GM23338 (cell line): ENCODE measurements at regions not wholly inside any gene's neighbourhood (a gene's known extent, or its start where the extent isn't known, plus 50 kb on each side); places are given as distances from the start of the nearest gene placed in this dataset.

ENCODE experiments used
- ATAC-seq: fragments of 200-7000 bp; cut with Tn5 transposase; 3 replicates; pipeline ENCODE4 v1.9.1; 2020
- DNase-seq: peaks from one replicate; pipeline ENCODE4 v3.0.0-alpha.2; 2015; ENCODE audit warnings: low spot score
- H2AFZ ChIP-seq: fragments of 200-600 bp; sonication (generic); 2 replicates; pipeline ENCODE4 v1.8.0; 2016; ENCODE audit warnings: antibody characterized with exemption, mild to moderate bottlenecking, moderate library complexity
- H3F3A ChIP-seq: fragments of 200-600 bp; sonication (generic); replicated peaks from 2 replicates; pipeline ENCODE4 v1.8.0; 2017; ENCODE audit warnings: antibody characterized with exemption, mixed run types, low read depth
- H3K27ac ChIP-seq: fragments of 200-600 bp; sonication (generic); 2 replicates; pipeline ENCODE4 v1.6.1; 2016; ENCODE audit warnings: low read depth
- H3K27me3 ChIP-seq: fragments of 200-600 bp; sonication (generic); 2 replicates; pipeline ENCODE4 v1.8.0; 2016; ENCODE audit warnings: mild to moderate bottlenecking, mixed run types, moderate library complexity; ENCODE audit not compliant: insufficient read depth
- H3K36me3 ChIP-seq: fragments of 200-600 bp; sonication (generic); 2 replicates; pipeline ENCODE4 v1.8.0; 2016; ENCODE audit warnings: mild to moderate bottlenecking; ENCODE audit not compliant: insufficient read depth
- H3K4me1 ChIP-seq: fragments of 200-600 bp; sonication (generic); 2 replicates; pipeline ENCODE4 v1.8.0; 2016; ENCODE audit warnings: mild to moderate bottlenecking, moderate library complexity; ENCODE audit not compliant: insufficient read depth
- H3K4me2 ChIP-seq: fragments of 200-600 bp; sonication (generic); 2 replicates; pipeline ENCODE4 v1.7.1; 2017; ENCODE audit warnings: mixed run types
- H3K4me3 ChIP-seq: fragments of 200-600 bp; sonication (generic); 2 replicates; pipeline ENCODE4 v1.6.1; 2016; ENCODE audit warnings: mixed run types
- H3K79me2 ChIP-seq: fragments of 200-600 bp; sonication (generic); replicated peaks from 2 replicates; pipeline ENCODE4 v1.8.0; 2017; ENCODE audit warnings: mild to moderate bottlenecking; ENCODE audit not compliant: insufficient read depth
- H3K9me2 ChIP-seq: fragments of 200-600 bp; sonication (generic); 2 replicates; pipeline ENCODE4 v1.8.0; 2017; ENCODE audit not compliant: insufficient read depth
- H4K20me1 ChIP-seq: fragments of 200-600 bp; sonication (generic); replicated peaks from 2 replicates; pipeline ENCODE4 v1.8.0; 2017; ENCODE audit warnings: mild to moderate bottlenecking; ENCODE audit not compliant: insufficient read depth
- H3K27ac Mint-ChIP-seq: 2 replicates; pipeline ENCODE4 v1.8.0; 2020; ENCODE audit warnings: inconsistent platforms, mild to moderate bottlenecking, moderate library complexity, mixed read lengths
- H3K27me3 Mint-ChIP-seq: 3 replicates; pipeline ENCODE4 v1.8.0; 2022; ENCODE audit warnings: low read depth, mild to moderate bottlenecking, moderate library complexity, mixed read lengths, inconsistent platforms; ENCODE audit not compliant: insufficient read depth, poor library complexity
- H3K36me3 Mint-ChIP-seq: 3 replicates; pipeline ENCODE4 v1.8.0; 2021; ENCODE audit warnings: low read depth, mild to moderate bottlenecking, inconsistent platforms, moderate library complexity, mixed read lengths
- H3K4me1 Mint-ChIP-seq: 3 replicates; pipeline ENCODE4 v1.8.0; 2020; ENCODE audit warnings: mild to moderate bottlenecking, inconsistent platforms, mixed read lengths
- H3K4me3 Mint-ChIP-seq: 3 replicates; pipeline ENCODE4 v1.8.0; 2021; ENCODE audit warnings: moderate library complexity, mild to moderate bottlenecking, inconsistent platforms, mixed read lengths
- H3K9me3 Mint-ChIP-seq: 3 replicates; pipeline ENCODE4 v1.8.0; 2020; ENCODE audit warnings: moderate library complexity, mild to moderate bottlenecking, inconsistent platforms, mixed read lengths
- CREB1 ChIP-seq: fragments of 250-450 bp; sonication (Bioruptor Pico); IDR thresholded peaks from 2 replicates; pipeline ENCODE4 v1.5.0; 2020; ENCODE audit warnings: low read depth, mild to moderate bottlenecking, moderate library complexity
- EZH2 ChIP-seq: fragments of 200-600 bp; sonication (generic); IDR thresholded peaks from one replicate; pipeline ENCODE4 v1.8.0; 2017; ENCODE audit warnings: antibody characterized with exemption, mild to moderate bottlenecking, low read depth; ENCODE audit not compliant: unreplicated experiment
- JUNB ChIP-seq: IDR thresholded peaks from one replicate; pipeline ENCODE4 v1.6.1; 2016; ENCODE audit warnings: antibody characterized with exemption; ENCODE audit not compliant: unreplicated experiment
- NANOG ChIP-seq: IDR thresholded peaks from 2 replicates; pipeline ENCODE4 v1.6.1; 2016; ENCODE audit warnings: antibody characterized with exemption, borderline replicate concordance
- POLR2AphosphoS5 ChIP-seq: IDR thresholded peaks from 2 replicates; pipeline ENCODE4 v1.6.1; 2016; ENCODE audit warnings: antibody characterized with exemption, low read depth
- STAT1 ChIP-seq: IDR thresholded peaks from one replicate; pipeline ENCODE4 v1.6.1; 2016; ENCODE audit warnings: antibody characterized with exemption; ENCODE audit not compliant: unreplicated experiment
- ZNF114 ChIP-seq: fragments of 250-450 bp; sonication (Bioruptor Pico); IDR thresholded peaks from 2 replicates; pipeline ENCODE4 v1.5.0; 2020; ENCODE audit warnings: mild to moderate bottlenecking, moderate library complexity
- ZNF331 ChIP-seq: fragments of 250-450 bp; sonication (Bioruptor Pico); IDR thresholded peaks from 2 replicates; pipeline ENCODE4 v1.5.0; 2020; ENCODE audit warnings: low read depth, mild to moderate bottlenecking, moderate library complexity
- TF ChIP-seq, protein P1 (sequence below): IDR thresholded peaks from one replicate; pipeline ENCODE4 v1.6.1; 2018; ENCODE audit warnings: antibody characterized with exemption; ENCODE audit not compliant: unreplicated experiment
- TF ChIP-seq, protein P2 (sequence below): fragments of 250-450 bp; sonication (Bioruptor Pico); IDR thresholded peaks from 2 replicates; pipeline ENCODE4 v1.5.0; 2020; ENCODE audit warnings: mild to moderate bottlenecking, moderate library complexity
- TF ChIP-seq, protein P3 (sequence below), 2 experiments: fragments of 200-600 bp in 1 of 2; sonication (generic) in 1 of 2; conservative IDR thresholded peaks; 2 replicates each; pipeline versions ENCODE4 v1.5.1 to v1.6.1; 2016 to 2017; ENCODE audit warnings: antibody characterized with exemption in 2 of 2, low read depth in 2 of 2, mild to moderate bottlenecking in 2 of 2, moderate library complexity in 1 of 2
- TF ChIP-seq, protein P4 (sequence below): IDR thresholded peaks from 2 replicates; pipeline ENCODE4 v1.6.1; 2016; ENCODE audit warnings: antibody characterized with exemption

DNA sequence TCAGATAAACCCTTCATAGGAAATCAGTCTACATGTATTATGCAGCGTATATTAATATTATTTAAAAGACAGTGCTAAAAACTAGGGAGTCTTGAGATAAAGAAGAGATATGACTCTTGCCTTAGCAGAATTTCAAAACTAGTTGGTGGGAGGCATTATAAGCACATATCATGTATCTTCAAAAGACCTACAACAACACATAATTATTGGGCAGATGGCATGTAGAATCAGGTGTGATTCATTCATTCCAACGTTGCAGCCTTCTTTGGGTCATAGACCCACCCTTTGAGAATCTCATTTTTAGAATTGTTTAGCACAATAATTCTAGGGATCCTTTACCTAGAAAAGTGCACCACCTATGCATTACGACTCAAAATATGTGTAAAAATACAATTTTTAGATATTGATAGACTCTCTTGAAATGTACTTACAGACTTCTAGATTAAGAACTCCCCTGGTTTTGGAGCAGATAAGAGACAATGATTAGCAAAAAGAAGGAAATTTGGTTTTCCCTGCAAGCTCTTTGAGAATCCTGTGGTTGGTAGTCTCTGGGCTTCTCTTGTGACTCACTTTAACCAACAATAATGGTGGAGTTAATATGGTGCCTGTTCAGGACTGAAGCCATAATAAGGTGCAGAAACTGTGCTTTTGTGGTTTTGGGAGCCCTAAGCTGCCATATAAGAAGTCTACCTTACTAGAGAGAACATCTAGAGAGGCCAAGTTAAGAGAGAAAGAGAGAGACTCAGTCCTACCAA is 85.3 kb upstream of the RGS4 start (continued):
- TF ChIP-seq, protein P1, sequence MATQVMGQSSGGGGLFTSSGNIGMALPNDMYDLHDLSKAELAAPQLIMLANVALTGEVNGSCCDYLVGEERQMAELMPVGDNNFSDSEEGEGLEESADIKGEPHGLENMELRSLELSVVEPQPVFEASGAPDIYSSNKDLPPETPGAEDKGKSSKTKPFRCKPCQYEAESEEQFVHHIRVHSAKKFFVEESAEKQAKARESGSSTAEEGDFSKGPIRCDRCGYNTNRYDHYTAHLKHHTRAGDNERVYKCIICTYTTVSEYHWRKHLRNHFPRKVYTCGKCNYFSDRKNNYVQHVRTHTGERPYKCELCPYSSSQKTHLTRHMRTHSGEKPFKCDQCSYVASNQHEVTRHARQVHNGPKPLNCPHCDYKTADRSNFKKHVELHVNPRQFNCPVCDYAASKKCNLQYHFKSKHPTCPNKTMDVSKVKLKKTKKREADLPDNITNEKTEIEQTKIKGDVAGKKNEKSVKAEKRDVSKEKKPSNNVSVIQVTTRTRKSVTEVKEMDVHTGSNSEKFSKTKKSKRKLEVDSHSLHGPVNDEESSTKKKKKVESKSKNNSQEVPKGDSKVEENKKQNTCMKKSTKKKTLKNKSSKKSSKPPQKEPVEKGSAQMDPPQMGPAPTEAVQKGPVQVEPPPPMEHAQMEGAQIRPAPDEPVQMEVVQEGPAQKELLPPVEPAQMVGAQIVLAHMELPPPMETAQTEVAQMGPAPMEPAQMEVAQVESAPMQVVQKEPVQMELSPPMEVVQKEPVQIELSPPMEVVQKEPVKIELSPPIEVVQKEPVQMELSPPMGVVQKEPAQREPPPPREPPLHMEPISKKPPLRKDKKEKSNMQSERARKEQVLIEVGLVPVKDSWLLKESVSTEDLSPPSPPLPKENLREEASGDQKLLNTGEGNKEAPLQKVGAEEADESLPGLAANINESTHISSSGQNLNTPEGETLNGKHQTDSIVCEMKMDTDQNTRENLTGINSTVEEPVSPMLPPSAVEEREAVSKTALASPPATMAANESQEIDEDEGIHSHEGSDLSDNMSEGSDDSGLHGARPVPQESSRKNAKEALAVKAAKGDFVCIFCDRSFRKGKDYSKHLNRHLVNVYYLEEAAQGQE = no peak

DNA sequence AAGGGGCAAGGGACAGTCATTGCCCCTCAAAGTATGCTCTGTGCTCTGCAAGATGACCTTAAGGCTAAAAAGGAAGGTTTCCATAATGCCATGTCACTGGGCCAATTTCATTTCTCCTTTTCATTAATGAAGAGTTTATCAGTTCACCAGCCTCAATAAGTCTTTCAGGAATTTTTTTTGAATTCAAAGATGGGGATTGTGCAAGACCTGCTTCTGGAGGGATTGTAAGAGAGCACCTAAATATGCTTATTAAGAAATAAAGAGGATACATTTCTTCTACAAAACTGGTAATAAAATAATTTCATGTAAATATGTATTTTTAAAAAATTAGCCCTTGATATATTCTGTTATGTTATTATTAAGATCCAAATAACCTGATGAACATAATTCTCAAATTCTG is 86.8 kb upstream of the RGS4 start:
- Histone ChIP-seq H3K36me3 (no peaks in the 10 kb centered on the region), H2AFZ (no peak overlapping the region), H3K9me2 (peaks cover 9% of the 10 kb centered on the region; the same call in 1 of the 2 replicates), H3K4me1 (peaks cover 11% of the 10 kb centered on the region; the same call in 1 of the 2 replicates), H4K20me1 (no peaks in the 10 kb centered on the region), H3F3A (no peaks in the 10 kb centered on the region), H3K27me3 (no peaks in the 10 kb centered on the region), H3K27ac (no peak overlapping the region), H3K79me2 (no peaks in the 10 kb centered on the region), H3K4me2 (no peak overlapping the region), H3K4me3 (no peak overlapping the region)
- ATAC-seq (no peak), DNase-seq (no peak)
- no peak overlapping the region; the same call in 1 of the 2 replicates for H3K27ac Mint-ChIP-seq
- no peaks in the 10 kb centered on the region for H3K36me3 Mint-ChIP-seq
- peaks cover 20% of the 10 kb centered on the region; the same call in 2 of the 3 replicates for H3K4me1 Mint-ChIP-seq
- H3K27me3 Mint-ChIP-seq = peaks cover 2% of the 10 kb centered on the region
- no peak overlapping the region for H3K4me3 Mint-ChIP-seq
- H3K9me3 Mint-ChIP-seq = no peaks in the 10 kb centered on the region
- no peak for TF ChIP-seq CREB1 (CRISPR knock-in tag)
- TF ChIP-seq, protein P2, sequence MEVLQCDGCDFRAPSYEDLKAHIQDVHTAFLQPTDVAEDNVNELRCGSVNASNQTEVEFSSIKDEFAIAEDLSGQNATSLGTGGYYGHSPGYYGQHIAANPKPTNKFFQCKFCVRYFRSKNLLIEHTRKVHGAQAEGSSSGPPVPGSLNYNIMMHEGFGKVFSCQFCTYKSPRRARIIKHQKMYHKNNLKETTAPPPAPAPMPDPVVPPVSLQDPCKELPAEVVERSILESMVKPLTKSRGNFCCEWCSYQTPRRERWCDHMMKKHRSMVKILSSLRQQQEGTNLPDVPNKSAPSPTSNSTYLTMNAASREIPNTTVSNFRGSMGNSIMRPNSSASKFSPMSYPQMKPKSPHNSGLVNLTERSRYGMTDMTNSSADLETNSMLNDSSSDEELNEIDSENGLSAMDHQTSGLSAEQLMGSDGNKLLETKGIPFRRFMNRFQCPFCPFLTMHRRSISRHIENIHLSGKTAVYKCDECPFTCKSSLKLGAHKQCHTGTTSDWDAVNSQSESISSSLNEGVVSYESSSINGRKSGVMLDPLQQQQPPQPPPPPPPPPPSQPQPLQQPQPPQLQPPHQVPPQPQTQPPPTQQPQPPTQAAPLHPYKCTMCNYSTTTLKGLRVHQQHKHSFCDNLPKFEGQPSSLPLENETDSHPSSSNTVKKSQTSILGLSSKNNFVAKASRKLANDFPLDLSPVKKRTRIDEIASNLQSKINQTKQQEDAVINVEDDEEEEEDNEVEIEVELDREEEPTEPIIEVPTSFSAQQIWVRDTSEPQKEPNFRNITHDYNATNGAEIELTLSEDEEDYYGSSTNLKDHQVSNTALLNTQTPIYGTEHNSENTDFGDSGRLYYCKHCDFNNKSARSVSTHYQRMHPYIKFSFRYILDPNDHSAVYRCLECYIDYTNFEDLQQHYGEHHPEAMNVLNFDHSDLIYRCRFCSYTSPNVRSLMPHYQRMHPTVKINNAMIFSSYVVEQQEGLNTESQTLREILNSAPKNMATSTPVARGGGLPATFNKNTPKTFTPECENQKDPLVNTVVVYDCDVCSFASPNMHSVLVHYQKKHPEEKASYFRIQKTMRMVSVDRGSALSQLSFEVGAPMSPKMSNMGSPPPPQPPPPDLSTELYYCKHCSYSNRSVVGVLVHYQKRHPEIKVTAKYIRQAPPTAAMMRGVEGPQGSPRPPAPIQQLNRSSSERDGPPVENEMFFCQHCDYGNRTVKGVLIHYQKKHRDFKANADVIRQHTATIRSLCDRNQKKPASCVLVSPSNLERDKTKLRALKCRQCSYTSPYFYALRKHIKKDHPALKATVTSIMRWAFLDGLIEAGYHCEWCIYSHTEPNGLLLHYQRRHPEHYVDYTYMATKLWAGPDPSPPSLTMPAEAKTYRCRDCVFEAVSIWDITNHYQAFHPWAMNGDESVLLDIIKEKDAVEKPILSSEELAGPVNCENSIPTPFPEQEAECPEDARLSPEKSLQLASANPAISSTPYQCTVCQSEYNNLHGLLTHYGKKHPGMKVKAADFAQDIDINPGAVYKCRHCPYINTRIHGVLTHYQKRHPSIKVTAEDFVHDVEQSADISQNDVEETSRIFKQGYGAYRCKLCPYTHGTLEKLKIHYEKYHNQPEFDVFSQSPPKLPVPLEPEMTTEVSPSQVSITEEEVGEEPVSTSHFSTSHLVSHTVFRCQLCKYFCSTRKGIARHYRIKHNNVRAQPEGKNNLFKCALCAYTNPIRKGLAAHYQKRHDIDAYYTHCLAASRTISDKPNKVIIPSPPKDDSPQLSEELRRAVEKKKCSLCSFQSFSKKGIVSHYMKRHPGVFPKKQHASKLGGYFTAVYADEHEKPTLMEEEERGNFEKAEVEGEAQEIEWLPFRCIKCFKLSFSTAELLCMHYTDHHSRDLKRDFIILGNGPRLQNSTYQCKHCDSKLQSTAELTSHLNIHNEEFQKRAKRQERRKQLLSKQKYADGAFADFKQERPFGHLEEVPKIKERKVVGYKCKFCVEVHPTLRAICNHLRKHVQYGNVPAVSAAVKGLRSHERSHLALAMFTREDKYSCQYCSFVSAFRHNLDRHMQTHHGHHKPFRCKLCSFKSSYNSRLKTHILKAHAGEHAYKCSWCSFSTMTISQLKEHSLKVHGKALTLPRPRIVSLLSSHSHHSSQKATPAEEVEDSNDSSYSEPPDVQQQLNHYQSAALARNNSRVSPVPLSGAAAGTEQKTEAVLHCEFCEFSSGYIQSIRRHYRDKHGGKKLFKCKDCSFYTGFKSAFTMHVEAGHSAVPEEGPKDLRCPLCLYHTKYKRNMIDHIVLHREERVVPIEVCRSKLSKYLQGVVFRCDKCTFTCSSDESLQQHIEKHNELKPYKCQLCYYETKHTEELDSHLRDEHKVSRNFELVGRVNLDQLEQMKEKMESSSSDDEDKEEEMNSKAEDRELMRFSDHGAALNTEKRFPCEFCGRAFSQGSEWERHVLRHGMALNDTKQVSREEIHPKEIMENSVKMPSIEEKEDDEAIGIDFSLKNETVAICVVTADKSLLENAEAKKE = no peak
- TF ChIP-seq, protein P3, sequence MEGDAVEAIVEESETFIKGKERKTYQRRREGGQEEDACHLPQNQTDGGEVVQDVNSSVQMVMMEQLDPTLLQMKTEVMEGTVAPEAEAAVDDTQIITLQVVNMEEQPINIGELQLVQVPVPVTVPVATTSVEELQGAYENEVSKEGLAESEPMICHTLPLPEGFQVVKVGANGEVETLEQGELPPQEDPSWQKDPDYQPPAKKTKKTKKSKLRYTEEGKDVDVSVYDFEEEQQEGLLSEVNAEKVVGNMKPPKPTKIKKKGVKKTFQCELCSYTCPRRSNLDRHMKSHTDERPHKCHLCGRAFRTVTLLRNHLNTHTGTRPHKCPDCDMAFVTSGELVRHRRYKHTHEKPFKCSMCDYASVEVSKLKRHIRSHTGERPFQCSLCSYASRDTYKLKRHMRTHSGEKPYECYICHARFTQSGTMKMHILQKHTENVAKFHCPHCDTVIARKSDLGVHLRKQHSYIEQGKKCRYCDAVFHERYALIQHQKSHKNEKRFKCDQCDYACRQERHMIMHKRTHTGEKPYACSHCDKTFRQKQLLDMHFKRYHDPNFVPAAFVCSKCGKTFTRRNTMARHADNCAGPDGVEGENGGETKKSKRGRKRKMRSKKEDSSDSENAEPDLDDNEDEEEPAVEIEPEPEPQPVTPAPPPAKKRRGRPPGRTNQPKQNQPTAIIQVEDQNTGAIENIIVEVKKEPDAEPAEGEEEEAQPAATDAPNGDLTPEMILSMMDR (conservative IDR thresholded peaks at IDR 0.05; ENCODE audit: low read depth in 2 of 2) = no peak
- TF ChIP-seq STAT1 = no peak
- no peak for TF ChIP-seq ZNF331
- TF ChIP-seq EZH2 = no peak
- no peak for TF ChIP-seq NANOG
- TF ChIP-seq POLR2AphosphoS5 = no peak
- TF ChIP-seq ZNF114 (CRISPR knock-in tag) = no peak
- TF ChIP-seq JUNB = no peak
- TF ChIP-seq, protein P4, sequence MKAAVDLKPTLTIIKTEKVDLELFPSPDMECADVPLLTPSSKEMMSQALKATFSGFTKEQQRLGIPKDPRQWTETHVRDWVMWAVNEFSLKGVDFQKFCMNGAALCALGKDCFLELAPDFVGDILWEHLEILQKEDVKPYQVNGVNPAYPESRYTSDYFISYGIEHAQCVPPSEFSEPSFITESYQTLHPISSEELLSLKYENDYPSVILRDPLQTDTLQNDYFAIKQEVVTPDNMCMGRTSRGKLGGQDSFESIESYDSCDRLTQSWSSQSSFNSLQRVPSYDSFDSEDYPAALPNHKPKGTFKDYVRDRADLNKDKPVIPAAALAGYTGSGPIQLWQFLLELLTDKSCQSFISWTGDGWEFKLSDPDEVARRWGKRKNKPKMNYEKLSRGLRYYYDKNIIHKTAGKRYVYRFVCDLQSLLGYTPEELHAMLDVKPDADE = no peak
